BJ (cell line): ENCODE measurements at regions not wholly inside any gene's neighbourhood (a gene's known extent, or its start where the extent isn't known, plus 50 kb on each side); places are given as distances from the start of the nearest gene placed in this dataset.

Experiments used
- CTCF ChIA-PET: fragments of 350-600 bp; formaldehyde crosslinking; extraction: SDS; loops from one replicate; lab custom pipeline; 2021; ENCODE audit warnings: antibody characterized with exemption, inconsistent platforms; lab: Yijun Ruan, JAX
- POLR2A ChIA-PET: fragments of 300-600 bp; sonication (Branson Sonifier 250); formaldehyde crosslinking; extraction: SDS; loops from one replicate; lab custom pipeline; 2021; ENCODE audit warnings: antibody characterized with exemption; lab: Charles Lee
- DNase-seq: peaks from one replicate; pipeline ENCODE4 v3.0.0-alpha.2; 2011; ENCODE audit warnings: low read depth
- H3K27me3 ChIP-seq: 2 replicates; pipeline ENCODE4 v1.6.0; 2011; ENCODE audit warnings: low read length; ENCODE audit not compliant: control insufficient read depth, insufficient read depth
- H3K36me3 ChIP-seq: 2 replicates; pipeline ENCODE4 v1.5.1; 2011; ENCODE audit warnings: low read length; ENCODE audit not compliant: control insufficient read depth, insufficient read depth
- H3K4me3 ChIP-seq: 2 replicates; pipeline ENCODE4 v1.5.1; 2011; ENCODE audit warnings: low read depth, mild to moderate bottlenecking, control low read depth, low read length
- CTCF ChIP-seq: IDR thresholded peaks from 2 replicates; pipeline ENCODE4 v1.5.1; 2011; ENCODE audit warnings: low read depth, mild to moderate bottlenecking, control low read depth, inconsistent platforms, low read length, moderate library complexity; ENCODE audit not compliant: insufficient read depth

GRCh38 chr13:47409778-47410177, 512.9 kb upstream of the HTR2A start:
- POLR2A ChIA-PET: no interaction called here
- no peaks in the 10 kb centered on the region for H3K36me3 ChIP-seq
- TF ChIP-seq CTCF: no peak
- CTCF ChIA-PET: interaction anchor here (1.0 to 1.5 kb wide), 2 partner anchors 10 to 12 kb away, joined by 3 read pairs; no protein-coding TSS in a partner anchor
- no peaks in the 10 kb centered on the region for H3K27me3 ChIP-seq
- no peak for DNase-seq
- no peak overlapping the region for H3K4me3 ChIP-seq

DNA sequence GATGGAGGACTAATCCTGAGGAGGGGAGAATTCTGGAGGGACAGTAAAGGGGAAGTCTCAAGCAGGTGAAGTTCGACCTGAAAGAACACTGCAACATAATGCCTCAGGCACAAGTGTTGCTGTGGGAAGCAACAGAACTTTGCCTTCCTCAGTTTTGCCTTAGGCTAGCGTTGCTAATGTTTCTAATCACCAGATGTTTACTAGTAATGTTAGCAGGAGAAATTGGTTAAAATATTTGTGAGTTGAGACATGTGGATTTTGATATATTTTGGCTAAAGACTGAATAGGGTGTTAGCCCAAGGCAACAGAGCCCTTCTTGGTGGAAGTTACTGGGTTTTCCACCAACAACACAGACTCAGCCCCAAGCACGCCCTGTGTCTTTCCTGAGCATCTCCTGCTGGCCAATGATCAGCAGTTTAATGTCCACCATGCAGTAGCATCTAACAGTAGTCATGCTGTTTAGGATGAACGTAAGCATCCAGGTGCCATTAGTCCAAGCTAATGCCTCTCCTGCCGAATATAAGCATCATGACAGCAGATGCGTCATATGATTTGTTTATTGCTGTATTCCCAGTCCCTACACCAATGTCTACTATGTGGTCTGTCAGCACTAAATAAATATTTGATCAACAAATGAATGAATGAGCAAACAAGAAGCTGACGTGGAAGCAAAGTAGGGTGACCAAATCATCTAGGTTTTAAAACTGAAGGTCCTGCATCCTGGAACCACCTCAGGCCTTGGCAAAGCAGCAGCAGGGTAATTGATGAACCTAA, 511.9 kb upstream of the HTR2A start:
- no peak for TF ChIP-seq CTCF
- Histone ChIP-seq H3K36me3 (no peaks in the 10 kb centered on the region), H3K4me3 (no peak overlapping the region), H3K27me3 (no peaks in the 10 kb centered on the region)
- POLR2A ChIA-PET: interaction anchor here (0.5 kb wide), 1 partner anchor 143 kb away, joined by 3 read pairs; no protein-coding TSS in a partner anchor
- no peak for DNase-seq
- CTCF ChIA-PET: interaction anchor here (1.0 kb wide), 1 partner anchor 11 kb away, joined by 3 read pairs; no protein-coding TSS in a partner anchor

- no peaks in the 10 kb centered on the region for H3K27me3 ChIP-seq
- no peak overlapping the region for H3K4me3 ChIP-seq
- no peaks in the 10 kb centered on the region for H3K36me3 ChIP-seq
- TF ChIP-seq CTCF: no peak
- ChIA-PET CTCF (no interaction called here), POLR2A (no interaction called here)
- no peak for DNase-seq
These were observed 511.0 kb upstream of the HTR2A start for GRCh38 chr13:47407808-47408207.

DNA sequence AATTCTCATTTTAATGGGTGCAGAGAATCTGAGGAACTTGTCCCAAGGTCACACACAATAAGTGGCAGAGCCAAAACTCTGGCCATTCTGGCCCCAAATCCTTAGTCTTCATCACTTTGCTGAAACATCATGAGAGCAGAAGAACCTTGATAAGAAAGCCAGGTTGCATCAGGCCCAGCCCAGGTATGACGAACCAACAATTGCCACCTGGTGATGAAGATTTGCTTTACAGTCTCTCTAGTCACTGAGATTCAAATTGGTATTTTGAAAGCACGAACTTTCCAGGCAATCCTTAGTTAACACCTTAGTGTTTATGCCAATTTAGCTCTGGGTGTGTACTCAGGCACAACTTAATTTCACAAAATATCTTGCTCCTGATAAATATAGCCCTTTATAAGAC, 502.7 kb upstream of the HTR2A start:
- no peak for TF ChIP-seq CTCF
- ChIA-PET CTCF (no interaction called here), POLR2A (no interaction called here)
- no peaks in the 10 kb centered on the region for H3K36me3 ChIP-seq
- H3K4me3 ChIP-seq: no peak overlapping the region
- no peaks in the 10 kb centered on the region for H3K27me3 ChIP-seq
- no peak for DNase-seq

- Histone ChIP-seq H3K36me3 (no peaks in the 10 kb centered on the region), H3K27me3 (no peaks in the 10 kb centered on the region), H3K4me3 (no peak overlapping the region)
- POLR2A ChIA-PET: no interaction called here
- DNase-seq: no peak
- CTCF ChIA-PET: interaction anchor here (0.7 kb wide), 1 partner anchor 12 kb away, joined by 3 read pairs; no protein-coding TSS in a partner anchor
- 0 out of 2 replicates have a peak, but pooled peaks have one; percentile 19 for TF ChIP-seq CTCF
These were observed 500.9 kb upstream of the HTR2A start for GRCh38 chr13:47397739-47398138.
